CD4-positive, alpha-beta T cell treated with Interleukin-17A for 1 hour (primary cell): ENCODE measurements at regions not wholly inside any gene's neighbourhood (a gene's known extent, or its start where the extent isn't known, plus 50 kb on each side); places are given as distances from the start of the nearest gene placed in this dataset.

Experiments used
- DNase-seq: peaks from one replicate; pipeline ENCODE4 v3.0.0-alpha.2; 2020

DNA sequence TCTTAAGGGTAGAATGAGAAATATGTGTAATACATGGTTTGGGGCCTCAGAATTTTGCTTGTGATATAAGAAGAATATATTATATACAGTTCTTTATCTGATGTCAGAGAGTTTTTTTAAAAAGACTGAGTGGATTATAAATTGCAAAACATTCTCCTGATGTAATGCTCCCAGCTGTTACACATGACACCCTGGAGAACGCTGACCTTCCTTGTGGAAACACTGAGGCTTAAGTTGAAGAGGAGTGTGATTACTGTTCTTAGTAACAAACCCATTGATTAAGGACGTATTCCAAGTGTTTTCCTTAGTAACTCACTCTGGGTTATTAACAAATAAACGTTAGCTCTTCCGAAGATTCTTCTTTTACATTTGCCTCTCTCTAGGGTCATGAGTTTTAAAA lies 1069.3 kb upstream of the CNTNAP5 start:
- no peak for DNase-seq

DNA sequence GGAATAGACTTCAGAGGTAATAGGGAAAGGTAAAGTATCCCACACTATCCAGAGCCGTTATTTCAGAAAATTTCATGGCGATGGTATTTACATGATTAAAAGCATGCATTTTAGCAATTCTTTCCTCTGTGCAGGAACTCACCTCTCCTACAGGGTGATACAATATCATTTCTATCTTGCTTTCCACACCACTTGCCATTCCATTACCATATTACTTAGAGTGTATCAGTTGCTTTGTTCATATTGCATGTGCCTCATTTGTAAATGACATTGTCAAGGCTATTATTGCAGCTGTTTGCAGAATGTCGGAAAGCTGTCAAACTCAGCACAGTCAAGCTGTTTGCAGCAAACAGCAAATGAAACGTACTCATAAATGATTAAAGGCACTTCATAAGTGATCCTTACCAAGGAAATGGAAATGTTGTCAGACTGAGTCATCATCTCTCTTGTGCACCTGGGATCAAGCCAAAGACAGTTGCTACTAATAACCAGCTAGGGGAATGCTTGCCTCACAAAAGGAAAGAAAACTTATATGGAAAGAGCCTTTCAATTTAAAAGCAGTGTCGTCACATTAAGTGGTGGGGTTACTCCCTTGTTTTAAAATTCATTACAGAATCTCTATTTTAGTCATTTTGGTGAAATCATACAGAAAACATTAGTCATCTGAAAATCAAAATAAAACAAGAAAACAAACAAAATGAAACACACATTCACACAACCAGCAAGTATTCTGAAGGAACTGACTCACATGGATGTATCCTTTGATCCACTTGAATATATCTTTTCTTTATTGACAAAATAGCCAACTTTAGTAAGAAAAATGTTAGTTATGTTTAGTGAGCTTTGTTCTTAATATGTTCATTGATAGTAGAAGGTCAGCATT lies 1064.1 kb upstream of the CNTNAP5 start:
- no peak for DNase-seq

DNA sequence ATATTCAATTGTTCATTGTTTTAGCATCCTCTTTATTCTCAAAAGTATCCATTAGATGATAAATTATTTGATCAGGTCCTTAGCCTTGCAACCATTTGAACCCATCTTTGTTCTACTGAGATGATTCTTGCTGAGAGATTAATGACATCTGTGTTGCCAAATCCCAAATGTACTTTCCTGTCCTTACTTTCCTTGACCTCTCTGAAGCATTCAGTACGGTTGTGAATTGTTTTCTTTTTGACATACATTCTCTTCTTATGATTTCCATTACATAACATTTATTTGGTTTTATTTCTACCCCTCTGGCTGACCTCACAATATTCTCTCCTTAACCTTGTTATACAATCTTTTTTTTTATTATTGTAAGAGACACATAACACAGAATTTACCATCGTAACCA lies 1058.6 kb upstream of the CNTNAP5 start:
- no peak for DNase-seq

DNA sequence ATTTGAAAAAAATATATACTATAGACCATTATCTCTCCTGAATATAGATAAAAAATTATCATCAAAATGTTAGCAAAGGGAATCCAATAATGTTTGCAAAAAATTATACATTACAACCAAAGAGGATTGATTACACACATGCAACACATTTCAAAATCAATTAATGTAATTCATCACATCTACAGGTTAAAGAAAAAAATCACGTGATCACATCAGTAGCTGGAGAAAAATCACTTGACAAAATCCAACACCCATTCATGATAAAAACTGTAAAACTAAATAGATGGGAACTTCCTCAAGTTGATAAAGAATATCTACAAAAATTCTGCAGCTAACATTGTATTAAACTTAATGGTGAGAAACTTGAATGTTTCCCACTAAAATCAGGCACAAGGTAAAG lies 1047.5 kb upstream of the CNTNAP5 start:
- no peak for DNase-seq

DNA sequence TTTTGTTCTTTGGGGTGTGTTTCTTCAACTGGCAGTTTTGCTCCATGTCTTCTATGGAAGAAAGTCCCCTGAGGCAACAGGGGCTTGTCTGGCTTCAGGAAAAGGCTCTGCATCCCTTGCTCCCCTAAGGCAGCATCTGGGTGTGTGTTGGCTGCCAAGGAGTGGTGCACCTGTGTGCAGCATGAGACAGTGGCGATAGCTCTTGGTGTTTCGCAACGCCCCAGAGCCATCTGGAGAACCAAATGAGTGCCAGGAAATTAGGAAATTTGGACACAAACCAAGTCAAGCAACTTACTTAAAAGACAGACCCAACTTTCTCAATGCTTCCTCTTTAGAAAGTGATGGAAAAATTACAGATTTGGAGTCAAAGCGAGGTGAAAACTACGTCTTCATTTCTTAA lies 1044.4 kb upstream of the CNTNAP5 start:
- DNase-seq, result no peak

GRCh38 chr2:122982936-122983335 lies 1042.2 kb upstream of the CNTNAP5 start:
- no peak for DNase-seq

DNA sequence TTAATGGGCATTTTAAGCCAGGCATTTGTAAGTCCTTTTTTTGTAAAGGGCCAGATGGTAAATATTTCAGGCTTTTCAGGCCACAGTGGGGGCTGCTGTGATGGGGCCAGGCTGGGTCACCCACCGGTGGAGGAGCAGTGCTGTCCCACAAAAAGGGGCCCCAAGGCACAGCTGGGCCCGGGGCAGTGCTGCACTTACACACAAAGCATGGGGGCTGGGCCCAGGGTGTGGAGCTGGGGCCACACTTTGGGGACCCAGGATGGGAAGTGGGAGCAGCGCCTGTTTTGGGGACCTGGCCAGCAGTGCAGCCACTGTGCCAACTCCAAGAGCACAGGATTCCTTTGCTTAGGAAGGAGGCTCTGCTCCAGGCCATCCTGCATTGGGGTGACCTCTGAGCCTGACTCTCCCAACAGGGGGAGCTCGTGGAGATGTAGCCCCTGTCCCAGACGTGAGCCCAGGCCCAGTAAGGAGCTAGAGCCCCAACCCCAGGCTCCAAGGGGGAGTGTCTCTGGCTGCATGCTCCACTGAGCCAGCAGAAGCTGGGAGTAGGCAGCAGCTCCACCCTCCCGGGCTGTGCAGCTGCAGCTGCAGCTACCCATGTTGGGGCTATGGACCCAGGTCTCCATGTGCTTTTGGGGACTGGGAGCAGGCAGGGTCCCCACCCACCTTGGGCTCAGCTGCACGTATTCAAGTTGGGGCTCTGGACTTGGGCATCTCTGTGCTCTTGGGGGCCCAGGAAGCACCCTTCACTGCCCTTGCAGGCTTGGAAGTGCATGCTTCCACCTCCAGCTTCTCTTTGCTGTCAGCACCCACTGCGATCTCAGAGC lies 1036.5 kb upstream of the CNTNAP5 start:
- no peak for DNase-seq

- no peak for DNase-seq
Measured at GRCh38 chr2:122993592-122993991, 1031.5 kb upstream of the CNTNAP5 start.

GRCh38 chr2:122999258-122999657 lies 1025.8 kb upstream of the CNTNAP5 start:
- DNase-seq, result no peak

- DNase-seq, result no peak
Measured at GRCh38 chr2:122999821-123000220, 1025.3 kb upstream of the CNTNAP5 start.

- no peak for DNase-seq
Measured at GRCh38 chr2:123002660-123003248, 1022.3 kb upstream of the CNTNAP5 start.

DNA sequence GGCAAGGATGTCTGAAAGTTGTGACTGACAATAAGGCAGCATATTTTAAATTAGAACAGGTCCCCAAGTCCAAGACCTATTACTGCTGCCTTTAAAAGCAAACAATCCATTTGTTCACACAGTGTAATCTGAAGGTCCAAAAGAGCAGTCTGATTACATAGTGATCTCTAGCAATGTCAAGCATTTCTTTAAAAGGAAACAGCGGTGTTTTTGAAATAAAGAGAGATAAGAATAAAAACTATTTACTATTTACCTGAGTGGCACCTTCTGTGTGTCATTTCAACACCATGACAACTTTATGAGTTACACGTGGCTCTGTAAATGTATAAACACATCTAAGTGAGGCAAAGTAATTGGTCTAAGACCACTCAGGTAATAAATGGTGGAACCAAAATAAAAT lies 1009.9 kb upstream of the CNTNAP5 start:
- DNase-seq, result no peak

DNA sequence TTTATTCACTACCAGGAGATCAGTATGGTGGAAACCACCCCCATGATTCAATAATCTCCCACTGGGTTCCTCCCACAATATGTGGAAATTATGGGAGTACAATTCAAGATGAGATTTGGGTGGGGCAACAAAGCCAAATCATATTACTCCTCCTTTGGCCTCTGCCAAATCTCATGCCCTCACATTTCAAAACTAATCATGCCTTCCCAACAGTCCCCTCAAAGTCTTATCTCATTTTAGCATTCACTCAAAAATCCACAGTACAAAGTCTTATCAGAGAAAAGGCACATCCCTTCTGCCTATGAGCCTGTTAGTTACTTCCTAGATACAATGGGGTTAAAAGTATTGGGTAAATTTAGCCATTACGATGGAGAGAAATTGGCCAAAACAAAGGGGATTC lies 989.5 kb upstream of the CNTNAP5 start:
- no peak for DNase-seq

GRCh38 chr2:123036300-123036699 lies 988.8 kb upstream of the CNTNAP5 start:
- no peak for DNase-seq

- no peak for DNase-seq
Measured at GRCh38 chr2:123040506-123040905, 984.6 kb upstream of the CNTNAP5 start.

- DNase-seq, result no peak
Measured at GRCh38 chr2:123043458-123043857, 981.6 kb upstream of the CNTNAP5 start.

- DNase-seq, result no peak
Measured at GRCh38 chr2:123045713-123046112, 979.4 kb upstream of the CNTNAP5 start.

GRCh38 chr2:123047186-123047585 lies 977.9 kb upstream of the CNTNAP5 start:
- DNase-seq, result no peak

DNA sequence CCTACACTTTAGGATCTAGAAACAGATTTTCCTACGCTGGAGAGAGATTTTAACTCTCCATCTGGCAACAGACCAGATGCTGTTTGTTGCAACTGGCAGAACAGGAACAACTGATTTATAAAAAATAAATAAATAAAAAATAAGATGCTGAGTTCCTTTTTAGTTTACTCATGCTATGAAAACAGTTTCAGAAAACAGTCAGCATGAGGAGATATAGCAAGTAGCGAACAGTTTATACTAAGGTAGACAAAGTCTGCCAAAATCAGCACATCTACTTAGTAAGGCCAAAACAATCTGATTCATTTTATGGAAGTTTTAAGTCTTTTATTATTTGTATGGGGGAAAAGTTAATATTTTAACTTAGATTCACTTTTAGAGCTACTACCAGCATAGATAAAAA lies 974.0 kb upstream of the CNTNAP5 start:
- DNase-seq, result no peak

GRCh38 chr2:123061534-123061933 lies 963.6 kb upstream of the CNTNAP5 start:
- DNase-seq, result no peak

- no peak for DNase-seq
Measured at GRCh38 chr2:123073371-123073770, 951.7 kb upstream of the CNTNAP5 start.

GRCh38 chr2:123073956-123074355 lies 951.1 kb upstream of the CNTNAP5 start:
- DNase-seq, result no peak

DNA sequence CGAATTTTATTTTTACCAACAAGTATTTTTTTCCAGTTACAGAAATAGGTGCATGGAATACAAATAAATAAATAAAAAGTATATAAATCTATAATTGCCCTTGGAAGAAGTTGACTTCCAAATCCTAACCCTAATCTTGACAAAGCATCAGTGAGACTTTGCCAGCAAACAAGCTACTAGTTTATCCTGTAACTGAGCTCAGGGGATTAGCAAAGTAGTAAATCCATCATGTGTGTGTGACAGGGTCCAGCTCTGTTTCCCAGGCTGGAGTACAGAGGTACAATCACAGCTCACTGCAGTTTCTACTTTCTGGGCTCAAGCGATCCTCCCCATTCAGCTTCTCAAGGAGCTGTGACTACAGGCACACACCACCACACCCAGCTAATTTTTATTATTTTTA lies 948.0 kb upstream of the CNTNAP5 start:
- no peak for DNase-seq

GRCh38 chr2:123080331-123080730 lies 944.8 kb upstream of the CNTNAP5 start:
- DNase-seq, result no peak
